ENCODE measurements at regions not wholly inside any gene's neighbourhood (a gene's known extent, or its start where the extent isn't known, plus 50 kb on each side); places are given as distances from the start of the nearest gene placed in this dataset.
"Not testable (repeated sequence)": the region's sequence is repeated elsewhere in the genome, so short reads cannot be mapped to it uniquely, and the experiment has no call there.

- DNase-seq: no peak
Observed at GRCh38 chr5:108524564-108524963, 142.7 kb upstream of the FBXL17 start.

- no peak for DNase-seq
Observed at GRCh38 chr5:108523360-108523759, 141.5 kb upstream of the FBXL17 start.

- DNase-seq: no peak
Observed at GRCh38 chr5:108521841-108522506, 140.1 kb upstream of the FBXL17 start.

- no peak for DNase-seq
Observed at GRCh38 chr5:108521011-108521700, 139.3 kb upstream of the FBXL17 start.

GRCh38 chr5:108516785-108517184 is 134.9 kb upstream of the FBXL17 start:
- DNase-seq: no peak

- DNase-seq: no peak
Observed at GRCh38 chr5:108515517-108516105, 133.7 kb upstream of the FBXL17 start.

- DNase-seq: no peak
Observed at GRCh38 chr5:108508979-108509378, 127.1 kb upstream of the FBXL17 start.

- no peak for DNase-seq
Observed at GRCh38 chr5:108507631-108508030, 125.7 kb upstream of the FBXL17 start.

- DNase-seq: no peak
Observed at GRCh38 chr5:108505608-108506007, 123.7 kb upstream of the FBXL17 start.

GRCh38 chr5:108504974-108505373 is 123.1 kb upstream of the FBXL17 start:
- DNase-seq: no peak

- no peak for DNase-seq
Observed at GRCh38 chr5:108503986-108504385, 122.1 kb upstream of the FBXL17 start.

- DNase-seq: not testable (repeated sequence)
Observed at GRCh38 chr5:108495615-108496014, 113.7 kb upstream of the FBXL17 start.

GRCh38 chr5:108487951-108488350 is 106.1 kb upstream of the FBXL17 start:
- DNase-seq: no peak

GRCh38 chr5:108484035-108484434 is 102.1 kb upstream of the FBXL17 start:
- DNase-seq: no peak

GRCh38 chr5:108481355-108481931 is 99.5 kb upstream of the FBXL17 start:
- DNase-seq: no peak

GRCh38 chr5:108472237-108472636 is 90.3 kb upstream of the FBXL17 start:
- no peak for DNase-seq

- no peak for DNase-seq
Observed at GRCh38 chr5:108467563-108467962, 85.7 kb upstream of the FBXL17 start.

- DNase-seq: no peak
Observed at GRCh38 chr5:108461628-108462367, 79.9 kb upstream of the FBXL17 start.

GRCh38 chr5:108459769-108460168 is 77.9 kb upstream of the FBXL17 start:
- no peak for DNase-seq

- no peak for DNase-seq
Observed at GRCh38 chr5:108451269-108451668, 69.4 kb upstream of the FBXL17 start.

GRCh38 chr5:108444130-108444529 is 62.2 kb upstream of the FBXL17 start:
- not testable (repeated sequence) for DNase-seq

- DNase-seq: not testable (repeated sequence)
Observed at GRCh38 chr5:108442063-108442651, 60.3 kb upstream of the FBXL17 start.

GRCh38 chr5:108437425-108437824 is 55.5 kb upstream of the FBXL17 start:
- no peak for DNase-seq
